Uterus (tissue), 3 donors: ENCODE measurements at regions not wholly inside any gene's neighbourhood (a gene's known extent, or its start where the extent isn't known, plus 50 kb on each side); places are given as distances from the start of the nearest gene placed in this dataset.

Source experiments
- DNase-seq, 2 donors: peaks; one replicate each; pipeline ENCODE4 v3.0.0-alpha.2; 2019 to 2020
- H3K27ac ChIP-seq, 2 donors: fragments of 200-600 bp; sonication (generic); 1 replicate in 1 of 2; 2 replicates in 1 of 2; pipeline ENCODE4 v1.5.1; 2016 to 2018
- H3K27me3 ChIP-seq, 2 donors: fragments of 200-600 bp; sonication (generic); one replicate each; pipeline ENCODE4 v1.5.1; 2018 to 2019; ENCODE audit warnings: control low read depth in 1 of 2
- H3K36me3 ChIP-seq, 2 donors: fragments of 200-600 bp; sonication (generic); one replicate each; pipeline ENCODE4 v1.5.1; 2019; ENCODE audit warnings: control low read depth in 1 of 2
- H3K4me1 ChIP-seq, 2 donors: fragments of 200-600 bp; sonication (generic); one replicate each; pipeline ENCODE4 v1.5.1; 2018 to 2019; ENCODE audit warnings: control low read depth in 1 of 2
- H3K4me3 ChIP-seq, 2 donors: fragments of 200-600 bp; sonication (generic); 1 replicate in 1 of 2; 2 replicates in 1 of 2; pipeline ENCODE4 v1.5.1; 2018 to 2019; ENCODE audit warnings: mild to moderate bottlenecking in 1 of 2
- H3K9me3 ChIP-seq, 2 donors: fragments of 200-600 bp; sonication (generic); one replicate each; pipeline ENCODE4 v1.5.1; 2019; ENCODE audit warnings: control low read depth in 1 of 2
- CTCF ChIP-seq, 4 experiments: fragments of 200-600 bp in 2 of 4; fragments of 450-650 bp in 2 of 4; sonication (generic) in 2 of 4; IDR thresholded peaks; one replicate each; pipeline ENCODE4 v1.5.1; 2016 to 2019; ENCODE audit warnings: antibody characterized with exemption in 4 of 4, mild to moderate bottlenecking in 2 of 4, moderate library complexity in 1 of 4
- POLR2A ChIP-seq, 2 donors: fragments of 450-650 bp; IDR thresholded peaks; one replicate each; pipeline ENCODE4 v1.6.1; 2016; ENCODE audit warnings: antibody characterized with exemption in 2 of 2, mild to moderate bottlenecking in 1 of 2, moderate library complexity in 1 of 2
- intact Hi-C: fragments of 100-400 bp; cut with DNase I; formaldehyde crosslinking; loops from one replicate; pipeline ENCODE4 v1.15.1; 2023; ENCODE audit warnings: low total_unique reads
- donor health status: DM: yes; HTN: yes; CAD: no.

- H3K27me3 ChIP-seq = no peaks in the 10 kb centered on the region
- peak overlapping the region; percentile 98 to 100 for H3K27ac ChIP-seq
- no peaks in the 10 kb centered on the region for H3K36me3 ChIP-seq
- no peak for TF ChIP-seq POLR2A (IDR thresholded peaks at IDR 0.05)
- H3K4me3 ChIP-seq = peak overlapping the region; percentile 63 to 67
- no peaks in the 10 kb centered on the region for H3K9me3 ChIP-seq
- peak in 1 of 2 donors; percentile 69 for DNase-seq
- intact Hi-C loops = loop anchor here (10.0 kb wide), 2 partner anchors 322 to 352 kb away; partner anchors contain the start of gene IER5L
- peaks cover 4 to 27% of the 10 kb centered on the region in 2 donors for H3K4me1 ChIP-seq
Measured at GRCh38 chr9:129497005-129497812, 123.7 kb downstream of the C9orf50 start.

DNA sequence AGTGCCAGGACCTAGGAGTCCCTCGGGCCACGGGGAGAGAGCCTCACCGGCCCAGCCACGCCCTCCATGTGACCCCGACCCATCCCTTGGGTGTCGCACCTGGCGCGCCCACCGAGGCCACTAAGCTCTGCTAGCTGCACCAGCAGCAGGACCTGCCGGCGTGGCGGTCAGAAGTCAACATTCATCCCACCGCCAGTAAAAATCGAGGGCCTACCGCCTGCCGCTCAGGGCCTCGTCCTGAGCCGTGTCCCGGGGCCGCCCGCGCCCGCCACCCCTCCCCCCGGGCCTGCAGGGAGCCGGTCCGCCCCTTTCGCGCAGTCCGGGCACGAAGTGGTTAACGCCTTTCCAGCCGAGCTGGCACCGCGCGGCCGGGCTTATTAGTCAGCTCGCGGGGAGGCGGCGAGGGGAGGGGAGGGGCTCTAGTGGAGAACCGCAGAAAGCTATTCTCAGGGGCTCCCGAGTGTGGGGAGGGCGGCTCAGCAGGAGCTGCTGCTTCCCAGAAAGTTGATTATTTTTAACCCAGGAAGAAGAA is 124.4 kb downstream of the C9orf50 start:
- Histone ChIP-seq H3K27ac (peak overlapping the region; percentile 98 to 100), H3K4me1 (peaks cover 4 to 27% of the 10 kb centered on the region in 2 donors), H3K36me3 (no peaks in the 10 kb centered on the region), H3K9me3 (no peaks in the 10 kb centered on the region), H3K4me3 (peak overlapping the region; percentile 63 to 67), H3K27me3 (no peaks in the 10 kb centered on the region)
- intact Hi-C loops = loop anchor here (10.0 kb wide), 2 partner anchors 322 to 352 kb away; partner anchors contain the start of gene IER5L
- DNase-seq = peak; percentile 95 to 98
- peak in 1 of 4 experiments; percentile 4 for TF ChIP-seq CTCF (IDR thresholded peaks at IDR 0.05)
- peak; percentile 85 to 88 for TF ChIP-seq POLR2A (IDR thresholded peaks at IDR 0.05)

GRCh38 chr9:129495620-129496472 is 125.1 kb downstream of the C9orf50 start:
- Histone ChIP-seq H3K27me3 (no peaks in the 10 kb centered on the region), H3K9me3 (no peaks in the 10 kb centered on the region), H3K4me3 (peak overlapping the region; percentile 63 to 67), H3K36me3 (no peaks in the 10 kb centered on the region), H3K27ac (peak overlapping the region; percentile 98 to 100), H3K4me1 (peaks cover 4 to 33% of the 10 kb centered on the region in 2 donors)
- peak; percentile 95 to 97 for DNase-seq
- intact Hi-C loops = loop anchor here (10.0 kb wide), 2 partner anchors 321 to 351 kb away; partner anchors contain the start of gene IER5L
- TF ChIP-seq POLR2A (IDR thresholded peaks at IDR 0.05) = peak; percentile 18 to 39
- TF ChIP-seq CTCF (IDR thresholded peaks at IDR 0.05) = peak in 1 of 4 experiments; percentile 11

DNA sequence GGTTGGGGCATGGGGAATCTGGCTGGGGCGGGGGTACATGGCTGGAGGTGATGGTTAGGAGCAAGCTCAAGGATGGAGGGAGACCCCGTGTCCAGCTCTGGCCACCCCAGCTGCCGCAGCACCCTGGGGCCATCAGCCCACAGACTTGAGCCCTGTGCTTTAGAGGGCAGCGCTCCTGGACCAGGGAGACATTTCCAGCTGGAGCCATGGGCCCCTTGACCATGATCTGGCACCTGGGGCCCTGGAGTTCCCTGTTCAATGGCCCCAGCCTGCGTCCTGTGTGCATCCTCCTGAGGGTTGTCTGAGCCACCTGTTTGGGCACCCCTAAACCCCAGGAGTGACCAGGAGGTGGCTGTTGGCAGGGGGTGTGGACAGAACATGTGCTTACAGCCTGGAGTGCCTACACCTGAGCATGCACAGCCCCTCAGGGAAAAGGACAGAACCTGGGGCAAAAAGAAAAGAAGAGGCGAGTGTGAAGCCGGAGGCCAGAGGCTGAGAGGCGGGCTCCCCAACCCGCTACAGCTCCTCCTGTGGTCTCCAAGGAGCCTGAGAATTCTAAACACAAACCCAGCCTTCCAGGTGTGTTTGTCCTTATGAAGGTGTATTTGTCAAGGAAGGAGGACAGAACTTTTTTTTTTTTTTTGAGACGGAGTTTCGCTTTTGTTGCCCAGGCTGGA is 126.7 kb downstream of the C9orf50 start:
- TF ChIP-seq POLR2A (IDR thresholded peaks at IDR 0.05) = peak in 1 of 2 donors; percentile 12
- TF ChIP-seq CTCF (IDR thresholded peaks at IDR 0.05) = no peak
- Histone ChIP-seq H3K9me3 (no peaks in the 10 kb centered on the region), H3K27me3 (no peaks in the 10 kb centered on the region), H3K4me3 (no peak overlapping the region), H3K36me3 (no peaks in the 10 kb centered on the region), H3K27ac (peak overlapping the region; percentile 98 to 100), H3K4me1 (peaks cover 4 to 22% of the 10 kb centered on the region in 2 donors)
- intact Hi-C loops = loop anchor here (10.0 kb wide), 2 partner anchors 319 to 349 kb away; partner anchors contain the start of gene IER5L
- DNase-seq = peak in 1 of 2 donors; percentile 26

GRCh38 chr9:129493706-129494047 is 127.2 kb downstream of the C9orf50 start:
- TF ChIP-seq POLR2A (IDR thresholded peaks at IDR 0.05) (no peak), CTCF (IDR thresholded peaks at IDR 0.05) (no peak)
- no peak for DNase-seq
- Histone ChIP-seq H3K27ac (peak overlapping the region; percentile 98 to 100), H3K4me3 (no peak overlapping the region), H3K27me3 (no peaks in the 10 kb centered on the region), H3K4me1 (peaks cover 0 to 17% of the 10 kb centered on the region in 2 donors), H3K9me3 (no peaks in the 10 kb centered on the region), H3K36me3 (no peaks in the 10 kb centered on the region)
- intact Hi-C loops = loop anchor here (10.0 kb wide), 2 partner anchors 319 to 349 kb away; partner anchors contain the start of gene IER5L
